ENCODE measurements at regions not wholly inside any gene's neighbourhood (a gene's known extent, or its start where the extent isn't known, plus 50 kb on each side); places are given as distances from the start of the nearest gene placed in this dataset.

- Histone ChIP-seq H3K9me3 (no peaks in the 10 kb centered on the region), H3K4me3 (no peak overlapping the region), H3K4me1 (peaks cover 0 to 14% (median 0%) of the 10 kb centered on the region in 4 donors), H3K27ac (replicated peaks in 1 of 4) (no peak overlapping the region), H3K27me3 (no peaks in the 10 kb centered on the region), H3K36me3 (no peaks in the 10 kb centered on the region)
- no peak for DNase-seq (ENCODE audit: extremely low spot score)
- intact Hi-C loops (cut with DNase I) = no loop called here
- WGBS = 65% methylated on average over 2 of the region's 2 CpGs
- TF ChIP-seq EP300 (IDR thresholded peaks at IDR 0.05) = no peak
- TF ChIP-seq POLR2AphosphoS5 (IDR thresholded peaks at IDR 0.05) = no peak
- no peak for TF ChIP-seq CTCF (IDR thresholded peaks at IDR 0.05)
- TF ChIP-seq POLR2A (IDR thresholded peaks at IDR 0.05; ENCODE audit: low read depth) = no peak
These were observed 536.5 kb downstream of the KCTD12 start for GRCh38 chr13:76349700-76350099.

GRCh38 chr13:76339649-76340048 is 546.6 kb downstream of the KCTD12 start:
- Histone ChIP-seq H3K27me3 (no peaks in the 10 kb centered on the region), H3K4me1 (peaks cover 0 to 37% (median 32%) of the 10 kb centered on the region in 4 donors), H3K9me3 (no peaks in the 10 kb centered on the region), H3K27ac (replicated peaks in 1 of 4) (no peak overlapping the region), H3K36me3 (no peaks in the 10 kb centered on the region), H3K4me3 (no peak overlapping the region)
- TF ChIP-seq EP300 (IDR thresholded peaks at IDR 0.05) = no peak
- no peak for TF ChIP-seq POLR2AphosphoS5 (IDR thresholded peaks at IDR 0.05)
- no peak for TF ChIP-seq POLR2A (IDR thresholded peaks at IDR 0.05; ENCODE audit: low read depth)
- TF ChIP-seq CTCF (IDR thresholded peaks at IDR 0.05) = no peak
- intact Hi-C loops (cut with DNase I) = loop anchor here (10.0 kb wide), 2 partner anchors 425 to 465 kb away; no protein-coding TSS in a partner anchor
- DNase-seq (ENCODE audit: extremely low spot score) = no peak
- 89% methylated on average over 2 of the region's 2 CpGs for WGBS

GRCh38 chr13:76338003-76338402 is 548.2 kb downstream of the KCTD12 start:
- H3K27ac ChIP-seq (replicated peaks in 1 of 4) = peak overlapping the region in 3 of 4 donors; percentile 50 to 75 (median 68)
- H3K4me1 ChIP-seq = peaks cover 0 to 45% (median 43%) of the 10 kb centered on the region in 4 donors
- no peak for DNase-seq (ENCODE audit: extremely low spot score)
- no peaks in the 10 kb centered on the region for H3K36me3 ChIP-seq
- H3K27me3 ChIP-seq = no peaks in the 10 kb centered on the region
- TF ChIP-seq POLR2A (IDR thresholded peaks at IDR 0.05; ENCODE audit: low read depth) = no peak
- no peak for TF ChIP-seq POLR2AphosphoS5 (IDR thresholded peaks at IDR 0.05)
- TF ChIP-seq CTCF (IDR thresholded peaks at IDR 0.05) = no peak
- TF ChIP-seq EP300 (IDR thresholded peaks at IDR 0.05) = no peak
- 44% methylated on average over 2 of the region's 2 CpGs for WGBS
- no peaks in the 10 kb centered on the region for H3K9me3 ChIP-seq
- intact Hi-C loops (cut with DNase I) = loop anchor here (10.0 kb wide), 2 partner anchors 423 to 463 kb away; no protein-coding TSS in a partner anchor
- no peak overlapping the region for H3K4me3 ChIP-seq

- DNase-seq (ENCODE audit: extremely low spot score) = no peak
- H3K9me3 ChIP-seq = no peaks in the 10 kb centered on the region
- no peaks in the 10 kb centered on the region for H3K27me3 ChIP-seq
- 56% methylated on average over 2 of the region's 2 CpGs for WGBS
- peak overlapping the region in 3 of 4 donors; percentile 50 to 75 (median 68) for H3K27ac ChIP-seq (replicated peaks in 1 of 4)
- no peaks in the 10 kb centered on the region for H3K36me3 ChIP-seq
- intact Hi-C loops (cut with DNase I) = loop anchor here (10.0 kb wide), 2 partner anchors 422 to 462 kb away; no protein-coding TSS in a partner anchor
- peak in 1 of 2 donors; percentile 13 for TF ChIP-seq POLR2AphosphoS5 (IDR thresholded peaks at IDR 0.05)
- no peak for TF ChIP-seq POLR2A (IDR thresholded peaks at IDR 0.05; ENCODE audit: low read depth)
- H3K4me1 ChIP-seq = peaks cover 4 to 53% (median 52%) of the 10 kb centered on the region in 4 donors
- no peak overlapping the region for H3K4me3 ChIP-seq
These were observed 549.0 kb downstream of the KCTD12 start for GRCh38 chr13:76336889-76337844.

GRCh38 chr13:76335463-76335862 is 550.7 kb downstream of the KCTD12 start:
- Histone ChIP-seq H3K4me3 (no peak overlapping the region), H3K27me3 (no peaks in the 10 kb centered on the region), H3K9me3 (no peaks in the 10 kb centered on the region), H3K27ac (replicated peaks in 1 of 4) (peak overlapping the region; percentile 22 to 75 (median 56)), H3K36me3 (no peaks in the 10 kb centered on the region), H3K4me1 (peaks cover 4 to 70% (median 68%) of the 10 kb centered on the region in 4 donors)
- no peak for DNase-seq (ENCODE audit: extremely low spot score)
- intact Hi-C loops (cut with DNase I) = loop anchor here (10.0 kb wide), 2 partner anchors 421 to 461 kb away; no protein-coding TSS in a partner anchor
- TF ChIP-seq POLR2AphosphoS5 (IDR thresholded peaks at IDR 0.05) = no peak
- TF ChIP-seq CTCF (IDR thresholded peaks at IDR 0.05) = no peak
- no peak for TF ChIP-seq EP300 (IDR thresholded peaks at IDR 0.05)
- no peak for TF ChIP-seq POLR2A (IDR thresholded peaks at IDR 0.05; ENCODE audit: low read depth)
